ENCODE measurements at regions not wholly inside any gene's neighbourhood (a gene's known extent, or its start where the extent isn't known, plus 50 kb on each side); places are given as distances from the start of the nearest gene placed in this dataset.
A peak's percentile ranks its signal among the peaks of the same experiment; 100 is the strongest.
"Not testable (repeated sequence)": the region's sequence is repeated elsewhere in the genome, so short reads cannot be mapped to it uniquely, and the experiment has no call there.

DNA sequence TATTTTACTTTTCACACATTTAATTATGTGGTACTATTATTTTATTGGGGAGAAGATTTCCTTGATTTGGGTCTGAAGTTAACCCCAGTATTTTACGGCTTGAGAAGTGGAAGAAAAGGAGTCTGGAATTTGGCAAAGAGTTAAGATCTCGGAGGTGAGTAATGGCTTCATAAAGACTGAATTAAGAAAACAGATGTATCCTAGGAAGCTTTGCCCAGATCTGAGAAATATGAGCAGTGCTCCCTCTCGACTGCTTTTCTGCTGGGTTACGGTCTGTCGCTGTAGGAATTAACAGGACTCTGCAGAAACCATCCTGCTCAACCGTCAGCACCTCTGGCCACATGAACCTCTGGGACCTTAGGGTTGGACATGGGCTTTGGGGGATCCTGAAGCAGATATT is 163.6 kb upstream of the NDN start:
- no peak for DNase-seq (ENCODE audit: low spot score)

DNA sequence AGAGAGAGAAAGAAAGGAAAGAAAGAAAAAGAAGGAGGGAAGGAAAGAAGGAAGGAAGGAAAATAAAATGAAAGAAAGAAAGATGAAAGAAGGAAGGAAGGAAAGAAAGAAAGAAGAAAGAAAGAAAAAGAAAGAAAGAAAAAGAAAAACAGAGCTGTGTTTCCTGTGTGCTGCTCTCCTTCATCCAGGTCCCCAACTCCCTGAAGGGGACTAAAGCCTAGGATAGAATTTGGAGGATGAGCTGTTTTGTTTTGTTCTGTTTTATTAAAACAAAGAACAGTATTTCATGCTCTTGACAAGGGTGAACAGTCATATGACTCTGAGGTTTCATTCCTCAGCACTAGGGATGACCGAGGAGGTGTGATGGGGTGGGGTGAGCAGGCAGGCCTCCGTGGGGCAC is 164.8 kb upstream of the NDN start:
- no peak for DNase-seq (ENCODE audit: low spot score)

DNA sequence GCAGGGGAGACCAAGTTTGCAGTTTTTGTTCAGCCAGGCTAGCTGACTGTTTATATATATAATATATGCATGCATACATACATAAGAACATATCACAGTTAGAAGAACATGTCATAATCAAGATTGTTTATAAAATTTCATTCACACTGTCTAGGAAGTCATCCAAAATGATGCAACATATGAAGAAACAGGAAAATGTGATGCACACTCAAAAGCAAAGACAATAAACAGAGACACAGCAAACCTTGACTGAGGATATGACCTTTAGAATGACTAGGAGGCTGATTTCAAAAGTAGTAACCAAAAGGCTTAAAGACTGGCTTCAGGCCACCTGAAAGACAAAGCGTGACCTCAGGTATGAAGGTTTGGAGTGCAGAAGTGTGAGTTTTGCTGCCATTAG is 166.2 kb upstream of the NDN start:
- no peak for DNase-seq (ENCODE audit: low spot score)

DNA sequence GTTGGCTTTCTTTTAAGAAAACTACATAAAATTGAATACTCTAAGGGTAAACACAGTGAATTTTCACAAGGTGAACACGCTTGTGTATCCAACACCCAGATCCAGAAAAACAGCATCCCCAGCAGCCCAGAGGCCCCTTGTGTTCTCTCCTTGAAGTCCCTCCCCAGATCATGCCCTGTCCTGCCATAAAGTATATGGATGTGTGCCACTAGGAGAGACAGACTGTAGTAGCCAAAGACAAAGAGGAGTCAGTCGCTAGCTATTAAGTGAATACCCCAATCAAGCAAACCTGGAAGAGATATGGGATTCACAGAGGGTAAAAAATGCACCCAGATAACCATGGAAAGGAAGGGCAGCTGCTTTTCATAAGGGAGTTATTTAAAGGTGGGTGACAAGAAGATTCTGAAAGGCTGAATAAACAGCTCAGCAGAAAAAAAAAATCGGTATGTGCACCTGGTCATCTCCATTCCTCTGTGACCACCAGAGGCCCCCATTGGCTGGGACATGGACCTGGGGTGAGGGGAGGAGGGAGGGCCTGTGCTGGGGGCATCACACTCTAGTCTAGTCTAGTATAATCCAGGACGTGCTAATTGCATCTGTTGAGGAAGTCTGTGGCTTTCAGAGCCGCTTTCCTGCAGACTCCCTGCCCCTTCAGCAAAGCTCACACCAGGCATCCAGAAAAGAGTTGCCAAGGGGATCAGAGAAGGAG is 167.3 kb upstream of the NDN start:
- no peak for DNase-seq (ENCODE audit: low spot score)

DNA sequence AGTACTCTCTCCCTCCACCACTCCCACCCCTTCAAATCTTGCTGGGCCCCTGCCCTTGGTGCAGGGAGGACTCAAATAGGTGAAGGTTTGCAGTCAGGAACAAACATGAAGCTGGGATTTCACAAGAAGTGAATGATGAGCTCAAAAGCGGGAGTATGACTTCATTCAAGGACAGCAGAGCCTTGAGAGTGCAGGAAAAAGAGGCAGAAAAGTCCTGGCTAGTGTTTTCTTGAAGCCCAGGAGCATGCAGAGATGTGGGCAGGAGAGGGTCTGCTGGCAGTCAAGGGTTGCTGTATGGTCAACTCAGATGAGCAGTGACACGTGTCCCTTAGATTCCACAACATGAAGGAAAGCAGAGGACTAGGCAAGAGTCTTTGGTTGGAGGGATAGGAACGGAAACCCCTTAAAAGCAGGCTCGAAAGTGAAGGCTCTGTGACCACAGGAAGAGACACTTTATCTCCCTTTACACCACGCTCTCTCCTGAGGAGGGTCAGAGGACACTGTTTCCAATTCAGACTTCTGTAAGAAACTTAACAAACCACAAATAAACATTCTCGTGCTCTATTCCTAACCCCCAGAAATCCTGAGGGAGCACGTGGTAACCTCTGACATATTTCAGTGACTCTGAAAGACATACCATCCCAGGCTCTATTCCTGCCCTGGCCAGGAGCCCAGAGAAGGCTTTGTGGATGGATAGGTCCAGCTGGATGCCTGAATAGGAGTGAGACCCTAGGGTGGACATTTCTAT is 168.0 kb upstream of the NDN start:
- DNase-seq (ENCODE audit: low spot score) = no peak

DNA sequence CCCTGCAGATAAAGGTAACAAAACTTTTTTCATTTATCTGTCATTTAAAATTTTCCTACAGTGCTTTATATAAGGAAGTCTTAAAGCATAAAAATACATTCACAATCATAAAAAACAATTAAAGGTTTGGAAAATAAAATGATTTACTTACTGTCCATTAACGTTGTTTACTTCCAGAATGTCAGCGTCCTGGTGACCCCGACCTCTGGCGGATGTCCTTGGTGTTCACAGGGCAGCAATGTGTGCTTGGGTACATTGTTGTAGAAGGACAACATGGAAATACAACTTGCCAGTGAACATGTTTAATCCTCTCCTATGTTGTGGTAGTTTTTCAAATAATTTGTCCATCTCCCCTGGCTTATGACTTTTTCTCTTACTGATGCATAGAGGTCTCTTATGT is 168.8 kb upstream of the NDN start:
- no peak for DNase-seq (ENCODE audit: low spot score)

DNA sequence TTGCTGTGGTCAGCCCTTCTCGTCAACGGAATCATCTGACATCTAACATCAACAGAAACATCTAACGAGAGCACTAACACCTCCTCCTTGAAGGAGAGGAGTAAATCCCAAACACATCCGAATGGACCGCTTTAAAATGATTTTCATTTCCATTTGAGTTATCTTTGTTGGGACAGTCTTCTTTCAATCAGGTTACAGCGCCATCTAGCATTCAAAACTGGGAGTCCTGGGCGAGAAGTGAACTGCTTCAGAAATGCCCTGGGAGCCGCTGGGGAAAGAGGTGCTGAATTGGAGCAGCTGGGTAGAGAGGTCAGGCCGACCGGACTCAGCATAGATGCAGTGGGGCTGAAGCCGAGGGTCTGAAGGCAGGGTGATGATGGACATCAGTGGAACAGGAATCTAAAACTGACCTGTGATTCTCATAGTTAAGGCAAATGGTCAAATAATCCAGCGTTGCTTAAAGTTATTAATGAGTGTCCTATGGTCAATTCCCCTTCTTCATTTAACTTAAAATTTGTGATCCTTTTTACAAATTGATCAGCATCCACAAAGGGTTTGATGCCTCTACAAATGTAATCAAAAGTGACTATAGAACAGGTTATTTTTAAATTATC is 170.0 kb upstream of the NDN start:
- peak; percentile 30 for DNase-seq (ENCODE audit: low spot score)

GRCh38 chr15:23859008-23859407 is 171.9 kb upstream of the NDN start:
- DNase-seq (ENCODE audit: low spot score) = no peak

GRCh38 chr15:23860290-23861245 is 173.5 kb upstream of the NDN start:
- no peak for DNase-seq (ENCODE audit: low spot score)

GRCh38 chr15:23866832-23867231 is 179.7 kb upstream of the NDN start:
- DNase-seq (ENCODE audit: low spot score) = peak; percentile 20

GRCh38 chr15:23869396-23869795 is 182.3 kb upstream of the NDN start:
- DNase-seq (ENCODE audit: low spot score) = no peak

DNA sequence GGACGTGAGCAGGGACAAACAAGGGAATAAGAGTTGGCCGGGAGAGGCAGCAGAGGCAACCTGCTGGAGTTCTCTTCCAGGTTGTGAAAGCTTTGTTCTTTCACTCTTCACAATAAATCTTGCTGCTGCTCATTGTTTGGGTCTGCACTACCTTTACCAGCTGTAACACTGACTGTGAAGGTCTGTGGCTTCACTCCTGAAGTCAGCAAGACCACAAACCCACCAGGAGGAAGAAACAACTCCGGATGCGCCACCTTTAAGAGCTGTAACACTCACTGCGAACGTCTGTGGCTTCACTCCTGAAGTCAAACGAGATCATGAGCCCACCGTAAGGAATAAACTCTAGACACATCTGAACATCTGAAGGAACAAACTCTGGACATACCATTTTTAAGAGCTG is 186.5 kb upstream of the NDN start:
- not testable (repeated sequence) for DNase-seq (ENCODE audit: low spot score)

DNA sequence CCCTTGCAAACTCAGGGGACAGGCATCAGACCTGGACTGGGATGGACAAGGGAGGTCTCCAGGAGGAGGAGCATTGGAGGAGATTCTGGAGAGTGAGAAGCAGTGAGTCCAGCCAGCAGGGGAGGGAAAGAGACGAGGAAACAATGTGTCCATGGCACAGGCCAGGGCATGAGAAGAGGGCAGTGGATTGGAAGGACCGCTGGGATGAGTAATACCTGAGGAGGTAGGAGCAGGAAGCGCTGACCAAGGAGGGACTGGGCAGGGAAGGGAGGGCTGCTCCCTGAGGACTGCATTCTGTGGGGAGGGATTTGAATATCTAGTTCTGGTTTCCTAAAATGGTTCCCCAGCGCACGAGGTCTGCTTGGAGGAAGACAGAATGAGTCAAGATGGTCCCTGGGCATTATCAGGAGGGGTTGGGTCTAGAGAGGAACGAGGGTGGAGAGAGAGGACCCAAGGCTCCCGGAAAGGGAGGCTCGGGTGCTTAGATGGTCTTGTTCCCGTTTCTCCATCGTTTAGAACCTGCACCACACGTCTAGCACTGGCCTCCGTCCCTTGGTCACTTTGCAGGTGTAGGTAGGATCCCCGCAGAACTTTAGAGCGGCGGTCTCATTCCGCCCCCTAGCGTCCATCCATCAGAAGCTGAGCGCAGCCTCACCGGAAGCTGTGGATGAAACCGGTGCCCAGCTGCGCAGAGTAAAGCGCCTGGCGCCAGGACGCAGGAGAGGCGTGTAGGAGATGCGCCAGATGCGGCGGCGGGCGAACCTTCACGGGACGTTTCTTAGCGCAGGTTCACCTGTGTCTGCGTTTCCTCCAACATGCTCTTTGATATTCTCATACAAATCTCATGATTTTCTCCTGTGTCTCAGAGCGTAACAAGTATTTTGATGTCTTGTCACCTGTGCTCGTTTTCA is 190.7 kb upstream of the NDN start:
- DNase-seq (ENCODE audit: low spot score) = peak; percentile 50

DNA sequence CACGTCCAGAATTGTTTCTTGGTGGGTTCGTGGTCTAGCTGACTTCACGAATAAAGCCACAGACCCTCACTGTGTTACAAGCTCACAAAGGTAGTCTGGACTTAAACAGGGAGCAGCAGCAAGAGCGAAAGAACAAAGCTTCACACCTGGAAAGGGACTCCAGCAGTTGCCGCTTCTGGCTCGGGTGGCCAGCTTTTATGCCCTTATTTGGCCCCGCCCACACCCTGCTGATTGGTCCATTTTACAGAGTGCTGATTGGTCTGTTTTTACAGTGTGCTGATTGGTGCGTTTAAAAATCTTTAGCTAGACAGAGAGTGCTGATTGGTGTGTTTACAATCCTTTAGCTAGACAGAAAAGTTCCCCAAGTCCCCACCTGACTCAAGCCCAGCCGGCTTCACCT is 194.2 kb upstream of the NDN start:
- DNase-seq (ENCODE audit: low spot score) = no peak

- no peak for DNase-seq (ENCODE audit: low spot score)
Measured at GRCh38 chr15:23890218-23890617, 203.1 kb upstream of the NDN start.

GRCh38 chr15:23897091-23897490 is 210.0 kb upstream of the NDN start:
- DNase-seq (ENCODE audit: low spot score) = no peak

GRCh38 chr15:23897531-23897930 is 210.4 kb upstream of the NDN start:
- no peak for DNase-seq (ENCODE audit: low spot score)

- DNase-seq (ENCODE audit: low spot score) = no peak
Measured at GRCh38 chr15:23910030-23910429, 222.9 kb upstream of the NDN start.

DNA sequence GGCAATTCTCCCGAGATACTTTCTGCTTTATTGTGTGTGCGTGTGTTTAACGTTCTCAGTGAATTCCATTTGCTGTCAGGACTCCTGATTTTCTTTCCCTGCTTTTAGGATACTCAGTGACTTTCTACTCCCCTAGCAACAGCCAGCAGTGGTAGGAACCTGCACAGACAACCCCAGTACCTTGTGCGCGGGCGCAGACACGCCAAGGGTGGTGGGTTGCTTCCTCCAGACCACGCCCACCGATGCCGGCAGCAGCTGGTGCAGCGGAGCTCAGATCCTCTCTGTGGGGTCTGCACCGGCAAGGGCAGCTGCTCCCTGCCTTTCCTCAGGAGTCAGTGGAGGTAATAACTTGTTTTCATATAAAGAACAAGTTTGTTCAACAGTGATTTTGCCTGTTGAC is 225.1 kb upstream of the NDN start:
- DNase-seq (ENCODE audit: low spot score) = no peak

GRCh38 chr15:23913081-23913480 is 226.0 kb upstream of the NDN start:
- DNase-seq (ENCODE audit: low spot score) = no peak

DNA sequence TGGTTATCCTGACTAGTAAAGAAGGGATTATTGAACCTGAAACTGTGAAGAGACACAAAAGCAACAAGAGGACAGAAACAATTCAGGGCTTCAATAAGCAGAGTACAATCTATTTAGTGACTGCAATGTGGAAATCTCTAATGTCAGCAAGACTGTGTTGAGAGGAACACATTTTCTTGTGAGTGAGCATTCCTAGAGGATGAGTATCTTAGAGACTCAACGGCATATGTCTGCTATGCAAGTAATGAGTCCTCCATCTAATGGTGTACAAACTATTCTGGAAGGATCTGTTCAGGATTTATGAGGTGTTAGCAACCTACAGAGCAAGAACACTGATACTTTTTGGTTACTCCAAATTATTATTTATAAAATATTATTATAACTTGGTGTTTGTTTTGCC is 226.5 kb upstream of the NDN start:
- DNase-seq (ENCODE audit: low spot score) = no peak

All from LoVo (cell line).